GM12864 (cell line): ENCODE measurements at regions not wholly inside any gene's neighbourhood (a gene's known extent, or its start where the extent isn't known, plus 50 kb on each side); places are given as distances from the start of the nearest gene placed in this dataset.

Experiments
- DNase-seq: peaks from one replicate; pipeline ENCODE4 v3.0.0-alpha.2; 2011; ENCODE audit warnings: low read depth
- H3K4me3 ChIP-seq: 2 replicates; pipeline ENCODE4 v1.5.1; 2011; ENCODE audit warnings: mild to moderate bottlenecking, low read depth, low read length, control low read depth
- TF ChIP-seq, protein P1 (sequence below): IDR thresholded peaks from 2 replicates; pipeline ENCODE4 v1.5.1; 2011; ENCODE audit warnings: low read depth, mild to moderate bottlenecking, moderate library complexity, low read length, control low read depth, inconsistent platforms; ENCODE audit errors: missing control alignments

DNA sequence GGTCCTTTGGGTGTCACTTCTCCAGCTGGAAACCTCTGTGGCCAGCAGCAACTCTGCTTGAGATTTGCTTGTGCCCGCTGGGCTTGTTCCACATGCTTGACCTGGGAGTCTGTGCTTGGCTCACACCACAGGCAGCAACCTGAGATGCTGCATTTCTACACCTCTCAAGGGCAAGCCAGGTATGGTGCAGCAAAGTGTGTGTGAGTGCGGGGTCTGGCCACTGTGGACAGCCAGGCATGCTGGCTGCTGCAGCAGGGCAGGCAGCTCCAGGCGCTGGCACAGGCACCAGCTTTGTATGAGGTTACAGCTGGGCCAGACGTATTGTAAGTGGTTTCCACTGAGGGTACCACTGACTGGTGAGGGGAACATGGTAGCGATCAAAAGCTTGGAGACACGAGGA, 242.0 kb downstream of the PTGER3 start:
- no peak for DNase-seq
- TF ChIP-seq, protein P1, sequence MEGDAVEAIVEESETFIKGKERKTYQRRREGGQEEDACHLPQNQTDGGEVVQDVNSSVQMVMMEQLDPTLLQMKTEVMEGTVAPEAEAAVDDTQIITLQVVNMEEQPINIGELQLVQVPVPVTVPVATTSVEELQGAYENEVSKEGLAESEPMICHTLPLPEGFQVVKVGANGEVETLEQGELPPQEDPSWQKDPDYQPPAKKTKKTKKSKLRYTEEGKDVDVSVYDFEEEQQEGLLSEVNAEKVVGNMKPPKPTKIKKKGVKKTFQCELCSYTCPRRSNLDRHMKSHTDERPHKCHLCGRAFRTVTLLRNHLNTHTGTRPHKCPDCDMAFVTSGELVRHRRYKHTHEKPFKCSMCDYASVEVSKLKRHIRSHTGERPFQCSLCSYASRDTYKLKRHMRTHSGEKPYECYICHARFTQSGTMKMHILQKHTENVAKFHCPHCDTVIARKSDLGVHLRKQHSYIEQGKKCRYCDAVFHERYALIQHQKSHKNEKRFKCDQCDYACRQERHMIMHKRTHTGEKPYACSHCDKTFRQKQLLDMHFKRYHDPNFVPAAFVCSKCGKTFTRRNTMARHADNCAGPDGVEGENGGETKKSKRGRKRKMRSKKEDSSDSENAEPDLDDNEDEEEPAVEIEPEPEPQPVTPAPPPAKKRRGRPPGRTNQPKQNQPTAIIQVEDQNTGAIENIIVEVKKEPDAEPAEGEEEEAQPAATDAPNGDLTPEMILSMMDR = no peak
- no peak overlapping the region for H3K4me3 ChIP-seq

DNA sequence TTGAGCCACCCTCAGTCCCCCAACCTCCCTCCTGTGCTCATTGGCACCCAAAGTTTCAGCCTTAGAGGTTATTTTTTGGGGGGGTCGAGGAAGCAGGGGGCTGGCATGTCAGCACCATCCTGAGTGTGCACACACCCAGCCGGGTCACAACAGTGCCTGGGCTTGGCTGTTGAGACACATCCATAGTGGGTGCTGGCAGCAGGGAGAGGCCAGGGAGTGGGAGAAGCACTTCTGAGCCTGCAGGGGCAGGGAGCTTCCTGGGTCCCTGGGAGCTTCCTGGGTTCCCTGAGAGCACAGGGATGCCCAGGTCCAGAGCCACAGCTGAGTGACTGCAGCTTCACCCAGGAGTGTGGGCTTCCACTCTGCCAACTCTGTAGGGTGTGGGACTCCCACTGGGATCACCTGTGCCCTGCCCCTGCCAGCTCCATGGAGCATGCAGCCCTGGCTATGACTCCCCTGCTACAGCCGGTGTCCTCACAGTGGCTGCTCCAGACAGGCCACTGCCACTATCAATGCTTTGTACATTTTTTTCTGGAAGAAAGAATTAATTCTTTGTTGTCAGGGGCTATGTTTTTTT, 240.4 kb downstream of the PTGER3 start:
- H3K4me3 ChIP-seq = no peak overlapping the region
- TF ChIP-seq, protein P1 = no peak
- DNase-seq = no peak

DNA sequence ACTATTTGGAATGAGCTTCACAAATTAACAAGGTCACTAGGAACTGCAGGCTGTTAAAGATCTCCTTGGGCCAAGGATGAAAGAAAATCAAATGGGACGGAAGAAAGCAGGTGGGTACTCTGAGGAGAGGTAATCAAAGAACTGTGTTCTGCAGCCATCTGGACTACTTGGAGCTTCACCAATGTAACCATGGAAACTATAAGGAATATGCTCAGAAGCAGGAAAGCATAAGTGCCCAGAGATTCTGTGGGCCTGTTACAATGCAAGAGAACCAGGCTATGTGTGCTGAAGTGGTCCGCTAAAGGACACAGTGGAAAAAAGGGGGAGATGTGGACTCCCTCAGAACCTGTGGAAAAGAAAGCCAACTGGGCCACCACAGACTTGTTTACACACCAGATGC, 238.5 kb downstream of the PTGER3 start:
- no peak overlapping the region for H3K4me3 ChIP-seq
- DNase-seq = no peak
- TF ChIP-seq, protein P1 = no peak

DNA sequence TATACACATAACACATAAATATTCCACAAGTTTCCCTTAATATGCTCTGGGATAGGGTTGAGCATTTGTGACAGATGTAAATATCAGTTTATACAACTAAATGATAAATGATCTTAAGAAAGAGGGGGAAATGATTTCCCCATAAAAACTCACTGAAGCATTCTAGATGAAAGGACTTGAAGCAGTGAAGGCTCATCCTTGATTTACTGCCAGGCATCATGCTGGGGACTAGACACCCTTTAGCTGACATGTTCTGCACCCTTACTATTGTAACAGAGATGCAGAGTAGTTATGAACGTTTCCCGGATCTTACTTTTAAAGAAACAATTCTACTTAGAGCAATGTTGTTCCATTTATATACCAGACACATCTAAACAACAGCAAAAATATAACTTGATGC, 235.8 kb downstream of the PTGER3 start:
- TF ChIP-seq, protein P1 = no peak
- H3K4me3 ChIP-seq = no peak overlapping the region
- no peak for DNase-seq

DNA sequence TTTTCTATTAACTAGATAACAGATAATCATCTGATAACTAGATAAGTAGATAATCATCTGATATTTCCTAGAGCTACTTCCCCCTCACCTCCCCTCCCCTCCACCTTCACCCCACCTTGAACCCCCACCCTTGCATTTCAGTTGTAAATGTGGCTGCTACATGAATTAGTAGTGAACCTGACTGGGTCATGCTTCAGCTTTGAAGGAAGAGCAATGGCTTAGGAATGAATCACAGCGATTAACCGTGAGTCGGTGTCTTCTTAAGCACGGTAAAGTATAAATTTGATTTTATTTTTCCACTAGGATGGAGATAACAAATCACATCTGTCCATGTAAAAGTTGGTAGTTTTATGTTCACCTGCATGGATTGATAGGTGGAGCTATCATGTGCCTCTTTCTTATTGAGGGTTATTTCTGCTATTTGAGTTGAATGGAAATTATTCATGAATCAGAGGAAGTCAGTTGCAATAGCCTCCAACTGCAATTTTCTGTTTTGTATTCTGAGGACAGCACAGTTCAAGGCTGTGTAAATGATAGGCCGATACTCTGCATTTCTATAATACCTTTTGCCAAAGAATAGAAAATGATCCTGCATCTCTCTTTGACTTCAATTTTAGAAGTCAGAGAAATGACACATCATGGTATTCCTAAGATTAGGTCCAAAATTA, 235.0 kb downstream of the PTGER3 start:
- no peak overlapping the region for H3K4me3 ChIP-seq
- no peak for DNase-seq
- TF ChIP-seq, protein P1 = no peak

DNA sequence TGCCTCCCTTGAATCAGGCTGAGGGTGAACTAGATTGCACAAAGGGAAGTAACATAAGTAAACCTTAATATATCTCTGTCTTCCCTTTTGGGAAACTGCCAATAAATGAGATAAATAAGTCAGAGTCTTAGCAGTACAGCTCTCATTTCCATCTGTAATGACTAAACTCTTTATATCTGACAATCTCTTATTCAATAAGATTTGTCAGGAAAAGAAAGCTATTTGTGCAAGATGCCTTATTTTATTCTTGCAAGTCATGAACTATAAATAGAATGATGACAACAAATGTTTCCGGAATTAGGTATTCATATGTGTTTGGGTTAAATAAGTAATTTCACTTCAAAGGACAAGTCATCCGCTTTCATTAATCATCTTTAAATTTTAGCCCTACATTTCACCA, 229.2 kb downstream of the PTGER3 start:
- TF ChIP-seq, protein P1 = no peak
- DNase-seq = no peak

DNA sequence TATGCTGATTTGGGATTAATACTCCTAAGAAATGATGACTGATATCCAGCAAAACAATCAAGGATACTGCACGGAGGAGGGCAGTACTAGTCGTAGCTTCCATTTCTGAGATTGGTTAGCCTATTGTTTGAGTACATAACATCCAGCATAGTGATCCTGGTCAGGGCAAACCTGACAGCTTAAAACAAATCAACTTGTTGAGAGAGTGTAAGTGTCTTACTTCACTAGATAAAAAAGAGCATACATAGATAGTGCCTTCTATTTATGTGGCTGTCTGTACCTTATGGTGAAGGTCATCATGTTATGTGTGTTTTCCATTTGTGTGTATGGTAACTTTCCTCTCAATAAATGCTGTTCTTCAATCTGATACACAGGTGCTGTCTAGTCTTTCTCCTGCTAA, 228.4 kb downstream of the PTGER3 start:
- TF ChIP-seq, protein P1 = no peak
- DNase-seq = no peak
- no peak overlapping the region for H3K4me3 ChIP-seq

More for the DNA sequence above, 229.2 kb downstream of the PTGER3 start:
- no peak overlapping the region for H3K4me3 ChIP-seq
